Kidney (tissue), 13 donors: ENCODE measurements at regions not wholly inside any gene's neighbourhood (a gene's known extent, or its start where the extent isn't known, plus 50 kb on each side); places are given as distances from the start of the nearest gene placed in this dataset.
"Not testable (repeated sequence)": the region's sequence is repeated elsewhere in the genome, so short reads cannot be mapped to it uniquely, and the experiment has no call there.

Experiments used
- DNase-seq, 5 donors: peaks; one replicate each; pipeline ENCODE4 v3.0.0-alpha.2; 2013 to 2020
- FAIRE-seq: peaks from 2 replicates; lab custom pipeline; 2012; peaks lifted over from hg19 to GRCh38; lab: Jason Lieb, UNC
- H3K27ac ChIP-seq, 2 donors: one replicate each; pipeline ENCODE4 v1.7.0; 2013; ENCODE audit warnings: low read depth in 2 of 2, low read length in 2 of 2, inconsistent platforms in 1 of 2
- H3K27me3 ChIP-seq: one replicate; pipeline ENCODE4 v1.7.1; 2013; ENCODE audit warnings: low read length, inconsistent platforms; ENCODE audit not compliant: control insufficient read depth, insufficient read depth
- H3K36me3 ChIP-seq, 3 donors: one replicate each; pipeline versions ENCODE4 v1.7.0 to v1.7.1; 2013; ENCODE audit warnings: low read length in 3 of 3, control low read depth in 1 of 3, inconsistent platforms in 1 of 3; ENCODE audit not compliant: insufficient read depth in 3 of 3, control insufficient read depth in 2 of 3
- H3K4me1 ChIP-seq, 3 donors: one replicate each; pipeline versions ENCODE4 v1.7.0 to v1.7.1; 2013; ENCODE audit warnings: low read length in 3 of 3, inconsistent platforms in 1 of 3, low read depth in 1 of 3; ENCODE audit not compliant: control insufficient read depth in 2 of 3, insufficient read depth in 2 of 3
- H3K4me3 ChIP-seq, 3 donors: one replicate each; pipeline versions ENCODE4 v1.7.0 to v1.8.1; 2013; ENCODE audit warnings: low read length in 3 of 3, control low read depth in 1 of 3, inconsistent platforms in 1 of 3
- H3K9ac ChIP-seq, 3 donors: one replicate each; pipeline versions ENCODE4 v1.7.0 to v1.7.1; 2013; ENCODE audit warnings: low read length in 3 of 3, control low read depth in 1 of 3, inconsistent platforms in 1 of 3
- H3K9me3 ChIP-seq, 3 donors: one replicate each; pipeline versions ENCODE4 v1.7.0 to v1.7.1; 2013; ENCODE audit warnings: low read length in 3 of 3, control low read depth in 1 of 3, inconsistent platforms in 1 of 3; ENCODE audit not compliant: control insufficient read depth in 2 of 3, insufficient read depth in 1 of 3
- CTCF ChIP-seq: IDR thresholded peaks from 3 replicates; pipeline ENCODE4 v1.5.1; 2012; ENCODE audit warnings: mild to moderate bottlenecking, moderate library complexity, borderline replicate concordance; ENCODE audit not compliant: insufficient read depth; ENCODE audit errors: extremely low read depth
- intact Hi-C: fragments of 100-400 bp; cut with DNase I; formaldehyde crosslinking; loops from one replicate; pipeline ENCODE4 v1.11.1; 2022
- donor health status: control.
- donor health status: control.
- donor health status: control.
- donor health status: control.
- donor health status: control.
- donor health status: DM: yes; HTN: yes; CAD: no.
- donor health status: Normal renal cell carcinoma (clear cell type).

GRCh38 chr4:92251711-92252110 lies 52.1 kb upstream of the GRID2 start:
- no peak for TF ChIP-seq CTCF
- Histone ChIP-seq H3K27me3 (no peaks in the 10 kb centered on the region), H3K27ac (no peak overlapping the region), H3K36me3 (no peaks in the 10 kb centered on the region), H3K4me1 (no peaks in the 10 kb centered on the region), H3K4me3 (no peak overlapping the region), H3K9me3 (peaks cover 0 to 7% (median 2%) of the 10 kb centered on the region in 3 donors), H3K9ac (no peak overlapping the region)
- intact Hi-C loops = no loop called here
- FAIRE-seq (no peak), DNase-seq (no peak)

GRCh38 chr4:92252358-92252757 lies 51.4 kb upstream of the GRID2 start:
- H3K4me3 ChIP-seq, H3K4me1 ChIP-seq, DNase-seq, H3K27me3 ChIP-seq, H3K27ac ChIP-seq, FAIRE-seq, H3K36me3 ChIP-seq, H3K9ac ChIP-seq, intact Hi-C loops: not testable (repeated sequence)
- H3K9me3 ChIP-seq = peaks cover 0 to 12% (median 2%) of the 10 kb centered on the region in 3 donors

- no peak for TF ChIP-seq CTCF
- DNase-seq (no peak), FAIRE-seq (no peak)
- peaks cover 0 to 12% (median 2%) of the 10 kb centered on the region in 3 donors for H3K9me3 ChIP-seq
- H3K36me3 ChIP-seq = no peaks in the 10 kb centered on the region
- H3K4me3 ChIP-seq = no peak overlapping the region
- H3K9ac ChIP-seq = no peak overlapping the region
- intact Hi-C loops = no loop called here
- H3K27ac ChIP-seq = no peak overlapping the region
- H3K27me3 ChIP-seq = no peaks in the 10 kb centered on the region
- H3K4me1 ChIP-seq = no peaks in the 10 kb centered on the region
These were observed 50.9 kb upstream of the GRID2 start for GRCh38 chr4:92252846-92253245.

DNA sequence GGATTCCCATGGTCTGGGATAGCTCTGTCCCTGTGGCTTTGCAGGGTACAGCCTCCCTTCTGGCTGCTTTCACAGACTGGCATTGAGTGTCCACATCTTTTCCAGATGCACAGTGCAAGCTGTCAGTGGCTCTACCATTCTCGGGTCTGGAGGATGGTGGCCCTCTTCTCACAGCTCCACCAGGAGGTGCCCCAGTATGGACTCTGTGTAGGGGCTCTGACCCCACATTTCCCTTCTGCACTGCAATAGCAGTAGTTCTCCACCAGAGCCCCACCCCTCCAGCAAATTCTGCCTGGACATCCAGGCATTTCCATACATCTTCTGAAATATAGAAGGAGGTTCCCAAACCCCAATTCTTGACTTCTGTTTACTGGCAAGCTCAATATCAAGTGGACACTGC lies 50.2 kb upstream of the GRID2 start:
- FAIRE-seq (no peak), DNase-seq (no peak)
- intact Hi-C loops = no loop called here
- H3K36me3 ChIP-seq = no peaks in the 10 kb centered on the region
- TF ChIP-seq CTCF = no peak
- no peaks in the 10 kb centered on the region for H3K27me3 ChIP-seq
- H3K4me3 ChIP-seq = no peak overlapping the region
- peaks cover 0 to 12% (median 2%) of the 10 kb centered on the region in 3 donors for H3K9me3 ChIP-seq
- H3K27ac ChIP-seq = no peak overlapping the region
- no peaks in the 10 kb centered on the region for H3K4me1 ChIP-seq
- H3K9ac ChIP-seq = no peak overlapping the region
